ENCODE measurements at regions not wholly inside any gene's neighbourhood (a gene's known extent, or its start where the extent isn't known, plus 50 kb on each side); places are given as distances from the start of the nearest gene placed in this dataset.

DNA sequence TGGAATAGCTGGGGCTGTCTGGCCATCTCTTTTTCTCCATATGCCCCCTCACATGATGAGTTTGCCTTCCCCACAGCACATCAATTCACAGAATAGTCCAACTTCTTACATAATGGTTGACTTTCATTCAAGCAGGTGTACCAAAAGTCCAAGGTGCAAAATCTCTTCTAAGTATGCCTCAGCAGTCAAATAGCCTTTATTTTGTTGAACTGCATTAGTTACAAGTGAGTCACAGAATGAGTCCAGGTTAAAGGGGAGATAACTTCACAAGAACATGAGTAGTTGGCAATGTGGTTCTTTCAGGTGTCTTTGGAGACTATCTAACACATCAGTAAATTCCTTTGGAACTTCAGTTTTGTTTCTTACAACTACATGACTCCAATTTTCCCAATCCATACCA is 672.5 kb downstream of the PRELID2 start:
- H4K20me1 ChIP-seq (ENCODE audit: insufficient read depth, low read length): no peaks in the 10 kb centered on the region
- in situ Hi-C loops (cut with HindIII; ENCODE audit: extremely low pct_ligation_motif_present, low pct_unique_long_range_greater_than_20kb): no loop called here
- DNase-seq (ENCODE audit: low spot score): peak; percentile 2
- H2AFZ ChIP-seq (ENCODE audit: low read length): no peak overlapping the region
- no peak overlapping the region for H3K4me3 ChIP-seq (replicated peaks in 1 of 3; ENCODE audit: insufficient read depth in 1 of 3, low read depth in 2 of 3, low read length in 3 of 3)
- POLR2A ChIA-PET: no interaction called here
- CTCF ChIA-PET (ENCODE audit: low intra/inter-chr PET ratio, low total read pairs): no interaction called here
- H3K79me2 ChIP-seq (ENCODE audit: insufficient read depth, low read length): no peaks in the 10 kb centered on the region
- intact Hi-C loops (cut with micrococcal nuclease; ENCODE audit: unreplicated experiment): no loop called here
- no peak for FAIRE-seq
- no peak for ATAC-seq
- no peaks in the 10 kb centered on the region for H3K27me3 ChIP-seq (ENCODE audit: control insufficient read depth in 1 of 2, insufficient read depth in 2 of 2, low read length in 2 of 2)
- H3K9me3 ChIP-seq (ENCODE audit: low read length): no peaks in the 10 kb centered on the region
- BruUV-seq (replicated peaks): no TSS peak
- H3K36me3 ChIP-seq (replicated peaks in 1 of 2; ENCODE audit: control insufficient read depth in 1 of 2, insufficient read depth in 2 of 2, low read length in 2 of 2): no peaks in the 10 kb centered on the region
- no peak overlapping the region for H3K4me2 ChIP-seq (ENCODE audit: low read depth, low read length)
- H3K27ac ChIP-seq (ENCODE audit: extremely low read length, insufficient read depth, low read length): no peak overlapping the region
- H3K9ac ChIP-seq (ENCODE audit: insufficient read depth, low read depth, low read length): no peak overlapping the region
- no peaks in the 10 kb centered on the region for H3K4me1 ChIP-seq (ENCODE audit: insufficient read depth, low read length)
- TF ChIP-seq ZSCAN29 (CRISPR knock-in tag; conservative IDR thresholded peaks at IDR 0.05): no peak
- no peak for TF ChIP-seq BCL6 (CRISPR knock-in tag; IDR thresholded peaks at IDR 0.05)
- TF ChIP-seq ZBTB38 (CRISPR knock-in tag; IDR thresholded peaks at IDR 0.05): no peak
- TF ChIP-seq, protein P1, sequence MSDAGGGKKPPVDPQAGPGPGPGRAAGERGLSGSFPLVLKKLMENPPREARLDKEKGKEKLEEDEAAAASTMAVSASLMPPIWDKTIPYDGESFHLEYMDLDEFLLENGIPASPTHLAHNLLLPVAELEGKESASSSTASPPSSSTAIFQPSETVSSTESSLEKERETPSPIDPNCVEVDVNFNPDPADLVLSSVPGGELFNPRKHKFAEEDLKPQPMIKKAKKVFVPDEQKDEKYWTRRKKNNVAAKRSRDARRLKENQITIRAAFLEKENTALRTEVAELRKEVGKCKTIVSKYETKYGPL (CRISPR knock-in tag; IDR thresholded peaks at IDR 0.05): no peak
- TF ChIP-seq ZNF10 (CRISPR knock-in tag; IDR thresholded peaks at IDR 0.05; ENCODE audit: borderline replicate concordance, low read depth): no peak
- TF ChIP-seq, protein P2, sequence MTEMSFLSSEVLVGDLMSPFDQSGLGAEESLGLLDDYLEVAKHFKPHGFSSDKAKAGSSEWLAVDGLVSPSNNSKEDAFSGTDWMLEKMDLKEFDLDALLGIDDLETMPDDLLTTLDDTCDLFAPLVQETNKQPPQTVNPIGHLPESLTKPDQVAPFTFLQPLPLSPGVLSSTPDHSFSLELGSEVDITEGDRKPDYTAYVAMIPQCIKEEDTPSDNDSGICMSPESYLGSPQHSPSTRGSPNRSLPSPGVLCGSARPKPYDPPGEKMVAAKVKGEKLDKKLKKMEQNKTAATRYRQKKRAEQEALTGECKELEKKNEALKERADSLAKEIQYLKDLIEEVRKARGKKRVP (CRISPR knock-in tag; IDR thresholded peaks at IDR 0.05): no peak
- TF ChIP-seq, protein P3, sequence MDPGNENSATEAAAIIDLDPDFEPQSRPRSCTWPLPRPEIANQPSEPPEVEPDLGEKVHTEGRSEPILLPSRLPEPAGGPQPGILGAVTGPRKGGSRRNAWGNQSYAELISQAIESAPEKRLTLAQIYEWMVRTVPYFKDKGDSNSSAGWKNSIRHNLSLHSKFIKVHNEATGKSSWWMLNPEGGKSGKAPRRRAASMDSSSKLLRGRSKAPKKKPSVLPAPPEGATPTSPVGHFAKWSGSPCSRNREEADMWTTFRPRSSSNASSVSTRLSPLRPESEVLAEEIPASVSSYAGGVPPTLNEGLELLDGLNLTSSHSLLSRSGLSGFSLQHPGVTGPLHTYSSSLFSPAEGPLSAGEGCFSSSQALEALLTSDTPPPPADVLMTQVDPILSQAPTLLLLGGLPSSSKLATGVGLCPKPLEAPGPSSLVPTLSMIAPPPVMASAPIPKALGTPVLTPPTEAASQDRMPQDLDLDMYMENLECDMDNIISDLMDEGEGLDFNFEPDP (CRISPR knock-in tag; conservative IDR thresholded peaks at IDR 0.05): no peak
- TF ChIP-seq NFYB (CRISPR knock-in tag; IDR thresholded peaks at IDR 0.05): no peak
- TF ChIP-seq, protein P4, sequence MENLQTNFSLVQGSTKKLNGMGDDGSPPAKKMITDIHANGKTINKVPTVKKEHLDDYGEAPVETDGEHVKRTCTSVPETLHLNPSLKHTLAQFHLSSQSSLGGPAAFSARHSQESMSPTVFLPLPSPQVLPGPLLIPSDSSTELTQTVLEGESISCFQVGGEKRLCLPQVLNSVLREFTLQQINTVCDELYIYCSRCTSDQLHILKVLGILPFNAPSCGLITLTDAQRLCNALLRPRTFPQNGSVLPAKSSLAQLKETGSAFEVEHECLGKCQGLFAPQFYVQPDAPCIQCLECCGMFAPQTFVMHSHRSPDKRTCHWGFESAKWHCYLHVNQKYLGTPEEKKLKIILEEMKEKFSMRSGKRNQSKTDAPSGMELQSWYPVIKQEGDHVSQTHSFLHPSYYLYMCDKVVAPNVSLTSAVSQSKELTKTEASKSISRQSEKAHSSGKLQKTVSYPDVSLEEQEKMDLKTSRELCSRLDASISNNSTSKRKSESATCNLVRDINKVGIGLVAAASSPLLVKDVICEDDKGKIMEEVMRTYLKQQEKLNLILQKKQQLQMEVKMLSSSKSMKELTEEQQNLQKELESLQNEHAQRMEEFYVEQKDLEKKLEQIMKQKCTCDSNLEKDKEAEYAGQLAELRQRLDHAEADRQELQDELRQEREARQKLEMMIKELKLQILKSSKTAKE (CRISPR knock-in tag; IDR thresholded peaks at IDR 0.05; ENCODE audit: borderline replicate concordance): no peak
- no peak for TF ChIP-seq EP300 (IDR thresholded peaks at IDR 0.05; ENCODE audit: low read depth in 2 of 2, low read length in 2 of 2)
- TF ChIP-seq EP300 (CRISPR knock-in tag; IDR thresholded peaks at IDR 0.05; ENCODE audit: borderline replicate concordance): no peak
- TF ChIP-seq FOXP1 (IDR thresholded peaks at IDR 0.05): no peak
- no peak for TF ChIP-seq FOXP1 (CRISPR knock-in tag; IDR thresholded peaks at IDR 0.05)
- TF ChIP-seq, protein P5, sequence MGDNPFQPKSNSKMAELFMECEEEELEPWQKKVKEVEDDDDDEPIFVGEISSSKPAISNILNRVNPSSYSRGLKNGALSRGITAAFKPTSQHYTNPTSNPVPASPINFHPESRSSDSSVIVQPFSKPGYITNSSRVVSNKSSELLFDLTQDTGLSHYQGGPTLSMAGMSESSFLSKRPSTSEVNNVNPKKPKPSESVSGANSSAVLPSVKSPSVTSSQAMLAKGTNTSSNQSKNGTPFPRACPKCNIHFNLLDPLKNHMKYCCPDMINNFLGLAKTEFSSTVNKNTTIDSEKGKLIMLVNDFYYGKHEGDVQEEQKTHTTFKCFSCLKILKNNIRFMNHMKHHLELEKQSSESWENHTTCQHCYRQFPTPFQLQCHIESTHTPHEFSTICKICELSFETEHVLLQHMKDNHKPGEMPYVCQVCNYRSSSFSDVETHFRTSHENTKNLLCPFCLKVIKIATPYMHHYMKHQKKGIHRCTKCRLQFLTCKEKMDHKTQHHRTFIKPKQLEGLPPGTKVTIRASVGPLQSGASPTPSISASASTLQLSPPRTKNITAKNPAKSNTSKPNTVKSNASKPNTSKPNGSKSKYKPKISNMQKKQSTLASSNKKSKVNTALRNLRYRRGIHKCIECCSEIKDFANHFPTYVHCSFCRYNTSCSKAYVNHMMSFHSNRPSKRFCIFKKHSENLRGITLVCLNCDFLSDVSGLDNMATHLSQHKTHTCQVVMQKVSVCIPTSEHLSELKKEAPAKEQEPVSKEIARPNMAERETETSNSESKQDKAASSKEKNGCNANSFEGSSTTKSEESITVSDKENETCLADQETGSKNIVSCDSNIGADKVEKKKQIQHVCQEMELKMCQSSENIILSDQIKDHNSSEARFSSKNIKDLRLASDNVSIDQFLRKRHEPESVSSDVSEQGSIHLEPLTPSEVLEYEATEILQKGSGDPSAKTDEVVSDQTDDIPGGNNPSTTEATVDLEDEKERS (CRISPR knock-in tag; IDR thresholded peaks at IDR 0.05): no peak
- no peak for TF ChIP-seq FOSL1 (CRISPR knock-in tag; IDR thresholded peaks at IDR 0.05; ENCODE audit: borderline replicate concordance)
- no peak for TF ChIP-seq ZNF253 (CRISPR knock-in tag; IDR thresholded peaks at IDR 0.05; ENCODE audit: borderline replicate concordance)
- no peak for TF ChIP-seq HDAC2 (CRISPR knock-in tag; IDR thresholded peaks at IDR 0.05)
- no peak for TF ChIP-seq ZMYM2 (CRISPR knock-in tag; IDR thresholded peaks at IDR 0.05)
- TF ChIP-seq KLF6 (CRISPR knock-in tag; IDR thresholded peaks at IDR 0.05): no peak
- no peak for TF ChIP-seq HES4 (CRISPR knock-in tag; IDR thresholded peaks at IDR 0.05; ENCODE audit: borderline replicate concordance)

Measured in HepG2 (cell line).